ENCODE measurements at regions not wholly inside any gene's neighbourhood (a gene's known extent, or its start where the extent isn't known, plus 50 kb on each side); places are given as distances from the start of the nearest gene placed in this dataset.

DNA sequence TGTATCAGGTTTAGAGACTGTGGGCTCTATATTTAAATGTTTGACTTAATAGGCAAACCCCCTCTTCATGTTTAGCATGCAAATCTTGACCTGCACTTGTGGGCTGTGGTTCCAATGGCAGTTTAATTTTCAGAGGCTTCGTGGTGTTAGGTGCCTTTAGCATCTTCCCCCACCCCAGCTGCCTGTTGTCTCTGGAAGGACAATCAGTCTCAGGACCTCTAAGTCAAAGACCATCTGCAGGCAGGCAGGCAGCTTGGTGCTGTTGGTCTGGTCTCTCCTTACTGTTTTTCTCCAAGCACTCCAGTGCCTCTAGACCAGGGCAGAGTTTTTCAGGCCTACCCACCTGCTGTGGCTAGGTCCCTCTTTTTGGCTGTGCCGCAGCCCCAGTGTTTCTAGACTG, 990.4 kb downstream of the CDH11 start:
- no peak overlapping the region for H3K27ac ChIP-seq
- no peak for TF ChIP-seq ZFX (IDR thresholded peaks at IDR 0.05)
- TF ChIP-seq, protein P1, sequence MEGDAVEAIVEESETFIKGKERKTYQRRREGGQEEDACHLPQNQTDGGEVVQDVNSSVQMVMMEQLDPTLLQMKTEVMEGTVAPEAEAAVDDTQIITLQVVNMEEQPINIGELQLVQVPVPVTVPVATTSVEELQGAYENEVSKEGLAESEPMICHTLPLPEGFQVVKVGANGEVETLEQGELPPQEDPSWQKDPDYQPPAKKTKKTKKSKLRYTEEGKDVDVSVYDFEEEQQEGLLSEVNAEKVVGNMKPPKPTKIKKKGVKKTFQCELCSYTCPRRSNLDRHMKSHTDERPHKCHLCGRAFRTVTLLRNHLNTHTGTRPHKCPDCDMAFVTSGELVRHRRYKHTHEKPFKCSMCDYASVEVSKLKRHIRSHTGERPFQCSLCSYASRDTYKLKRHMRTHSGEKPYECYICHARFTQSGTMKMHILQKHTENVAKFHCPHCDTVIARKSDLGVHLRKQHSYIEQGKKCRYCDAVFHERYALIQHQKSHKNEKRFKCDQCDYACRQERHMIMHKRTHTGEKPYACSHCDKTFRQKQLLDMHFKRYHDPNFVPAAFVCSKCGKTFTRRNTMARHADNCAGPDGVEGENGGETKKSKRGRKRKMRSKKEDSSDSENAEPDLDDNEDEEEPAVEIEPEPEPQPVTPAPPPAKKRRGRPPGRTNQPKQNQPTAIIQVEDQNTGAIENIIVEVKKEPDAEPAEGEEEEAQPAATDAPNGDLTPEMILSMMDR (conservative IDR thresholded peaks at IDR 0.05), result no peak

DNA sequence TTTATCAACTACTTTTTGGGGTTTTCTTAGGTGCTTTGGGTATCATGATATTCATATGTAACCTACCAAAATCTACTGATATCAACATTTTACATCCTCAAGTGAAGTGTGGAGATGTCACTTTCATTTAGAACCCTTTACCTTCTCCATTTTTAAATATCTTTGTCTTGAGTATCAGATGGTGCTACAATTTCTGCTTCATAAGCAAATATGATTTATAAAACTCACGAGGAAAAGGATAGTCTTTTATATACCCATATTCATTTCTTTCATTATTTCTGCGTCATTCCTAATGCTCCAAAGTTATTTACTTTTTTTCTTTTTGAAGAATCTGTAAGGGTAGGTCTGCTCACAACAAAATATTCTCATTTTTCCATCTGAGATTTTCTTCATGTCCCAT, 991.7 kb downstream of the CDH11 start:
- no peak for TF ChIP-seq ZFX (IDR thresholded peaks at IDR 0.05)
- TF ChIP-seq, protein P1 (conservative IDR thresholded peaks at IDR 0.05), result no peak
- H3K27ac ChIP-seq, result no peak overlapping the region

DNA sequence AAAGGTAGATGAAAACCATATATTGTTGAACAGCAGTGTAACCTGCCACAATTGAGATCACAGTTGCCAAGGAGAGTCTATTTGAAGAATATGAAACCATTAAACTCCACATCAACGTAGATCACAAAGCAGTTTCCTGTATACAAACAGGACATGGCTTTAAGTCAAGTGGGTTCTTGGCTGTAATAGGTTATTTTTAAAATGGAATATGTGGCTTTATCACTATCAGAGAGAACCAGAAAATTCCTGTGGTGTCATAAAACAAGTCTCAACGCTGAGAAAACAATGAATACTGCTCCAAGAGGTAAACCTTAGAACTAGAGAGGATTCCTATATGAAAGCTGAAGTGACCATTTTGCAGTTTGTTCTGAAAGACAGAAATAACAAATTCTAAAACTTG, 999.7 kb downstream of the CDH11 start:
- TF ChIP-seq, protein P1 (conservative IDR thresholded peaks at IDR 0.05), result no peak
- no peak for TF ChIP-seq ZFX (IDR thresholded peaks at IDR 0.05)
- no peak overlapping the region for H3K27ac ChIP-seq

DNA sequence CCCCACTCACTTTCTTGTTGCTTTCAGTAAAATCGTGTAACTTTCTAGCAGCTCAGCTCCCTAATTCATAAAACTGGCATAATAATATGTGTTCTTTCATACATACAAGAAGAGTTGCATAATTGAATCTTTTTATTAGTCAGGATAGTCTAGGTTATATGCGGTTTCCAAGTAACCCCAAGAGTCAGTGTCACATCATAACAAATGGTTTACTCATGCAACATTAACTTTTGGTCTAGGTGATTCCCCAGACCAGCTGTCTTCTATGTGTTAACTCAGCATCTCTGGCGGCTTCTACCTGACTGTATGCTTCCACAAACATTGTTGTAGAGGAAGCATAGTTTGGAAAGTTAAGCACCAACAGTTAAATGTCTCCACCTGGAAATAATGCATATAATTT, 1000.4 kb downstream of the CDH11 start:
- TF ChIP-seq ZFX (IDR thresholded peaks at IDR 0.05), result no peak
- TF ChIP-seq, protein P1 (conservative IDR thresholded peaks at IDR 0.05), result no peak
- H3K27ac ChIP-seq, result no peak overlapping the region

- TF ChIP-seq, protein P1 (conservative IDR thresholded peaks at IDR 0.05), result no peak
- no peak for TF ChIP-seq ZFX (IDR thresholded peaks at IDR 0.05)
- H3K27ac ChIP-seq, result no peak overlapping the region
Measured at GRCh38 chr16:64116151-64116550, 1005.7 kb downstream of the CDH11 start.

DNA sequence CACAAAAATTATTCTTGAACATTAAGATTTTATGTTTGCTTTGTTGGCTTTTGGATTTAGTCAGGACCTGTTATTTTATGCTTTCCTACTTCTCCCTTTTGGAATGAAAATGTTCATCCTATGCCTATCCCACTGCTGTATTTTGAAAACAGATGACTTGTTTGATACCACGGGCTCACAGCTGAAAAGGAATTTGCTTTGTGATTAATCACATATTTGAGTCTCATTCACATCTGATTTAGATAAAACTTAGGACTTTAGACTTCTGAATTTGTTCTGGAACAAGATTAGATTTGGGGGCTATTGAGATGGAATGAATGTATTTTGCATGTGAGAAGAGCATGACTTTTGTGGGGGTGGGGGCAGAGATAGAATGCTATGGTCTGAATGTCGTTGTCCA, 1012.6 kb downstream of the CDH11 start:
- TF ChIP-seq, protein P1 (conservative IDR thresholded peaks at IDR 0.05), result no peak
- TF ChIP-seq ZFX (IDR thresholded peaks at IDR 0.05), result no peak
- no peak overlapping the region for H3K27ac ChIP-seq

DNA sequence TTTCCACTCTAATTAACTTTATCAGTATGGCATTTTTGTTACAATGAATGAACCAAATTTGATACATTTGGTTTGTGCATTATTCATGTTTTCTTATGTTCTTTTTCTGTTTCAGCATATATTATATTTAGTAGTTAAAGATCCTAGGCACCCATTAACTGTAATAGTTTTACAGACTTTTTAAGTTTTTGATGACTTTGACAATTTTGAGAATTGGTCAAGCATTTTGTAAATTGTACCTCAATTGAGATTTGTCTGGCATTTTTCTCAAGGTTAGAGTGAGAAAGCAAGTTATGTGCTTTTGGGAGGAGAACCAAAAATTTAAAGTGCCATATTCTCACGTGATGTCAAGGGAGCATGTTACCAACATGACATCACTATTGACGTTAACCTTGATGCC, 1019.2 kb downstream of the CDH11 start:
- TF ChIP-seq ZFX (IDR thresholded peaks at IDR 0.05), result no peak
- TF ChIP-seq, protein P1 (conservative IDR thresholded peaks at IDR 0.05), result no peak
- H3K27ac ChIP-seq, result no peak overlapping the region

Measured in C4-2B (cell line).